Activated CD8-positive, alpha-beta memory T cell treated with anti-CD3 and anti-CD28 coated beads, Interleukin-2, amount 50 U/mL, for 4 hours (primary cell): ENCODE measurements at regions not wholly inside any gene's neighbourhood (a gene's known extent, or its start where the extent isn't known, plus 50 kb on each side); places are given as distances from the start of the nearest gene placed in this dataset.
"Not testable (repeated sequence)": the region's sequence is repeated elsewhere in the genome, so short reads cannot be mapped to it uniquely, and the experiment has no call there.

ENCODE experiments used
- DNase-seq: peaks from one replicate; pipeline ENCODE4 v3.0.0-alpha.2; 2020

DNA sequence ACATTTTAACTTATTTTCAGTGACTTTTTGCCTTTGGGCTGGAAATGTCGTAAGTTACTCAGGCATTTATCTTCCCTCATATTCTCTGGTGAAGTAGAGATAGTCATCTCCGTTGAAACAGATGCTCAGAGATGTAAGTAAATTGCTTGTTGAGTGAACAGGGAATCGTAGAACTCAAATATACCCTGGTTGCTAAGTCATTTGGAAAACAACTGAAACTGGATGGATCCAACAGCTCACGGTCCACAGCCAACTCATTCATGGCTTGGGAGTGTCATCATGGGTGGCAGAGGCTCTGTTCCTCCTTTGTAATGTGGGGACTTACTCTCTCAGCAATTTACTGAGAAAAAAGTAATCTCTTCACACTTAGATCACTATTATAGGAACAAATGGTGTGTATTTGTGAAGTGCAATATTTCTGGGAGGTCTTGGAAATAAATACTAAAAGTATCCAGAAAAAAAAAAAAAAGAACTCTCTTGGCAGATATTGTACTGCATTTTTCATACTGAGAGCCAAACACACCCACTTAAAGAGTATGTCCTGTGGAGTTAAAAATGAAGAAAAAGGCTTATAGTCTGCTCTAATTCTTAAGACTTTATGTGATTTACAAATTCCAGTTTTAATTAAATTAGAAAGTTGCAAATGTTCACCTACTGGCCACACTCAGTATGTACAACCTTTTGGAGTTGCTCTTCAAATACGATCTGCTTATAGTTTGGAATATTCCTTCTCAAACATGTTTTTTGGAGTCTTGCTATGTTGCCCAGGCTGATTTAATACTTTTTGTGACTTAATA, 107.4 kb downstream of the LEPR start:
- DNase-seq = no peak

DNA sequence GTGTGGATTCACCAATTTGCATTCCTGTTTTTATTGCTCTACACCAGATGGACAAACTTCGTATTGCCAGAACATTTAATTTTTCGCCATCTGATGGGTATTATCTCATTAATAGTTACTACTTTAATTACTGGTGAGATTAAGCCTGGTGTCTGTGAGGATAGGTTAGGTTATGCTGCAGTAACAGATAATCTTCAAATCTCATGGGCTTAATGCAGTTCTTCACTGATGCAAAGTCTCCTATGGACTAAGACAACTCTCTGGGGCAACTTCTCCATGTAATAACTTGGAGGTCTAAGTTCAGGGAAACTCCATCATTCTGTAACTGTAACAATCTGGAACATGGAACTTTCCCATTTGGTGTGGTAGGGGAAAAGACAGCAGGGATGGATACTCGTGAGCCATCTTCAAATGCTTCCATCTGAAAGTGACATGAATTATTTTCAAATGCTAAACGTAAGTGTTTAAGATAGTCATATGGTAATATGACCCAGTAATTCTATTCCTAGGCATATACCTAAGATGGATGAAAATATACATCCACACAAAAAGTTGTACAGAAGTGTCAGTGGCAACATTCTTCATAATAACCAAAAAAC, 111.6 kb downstream of the LEPR start:
- DNase-seq = no peak

DNA sequence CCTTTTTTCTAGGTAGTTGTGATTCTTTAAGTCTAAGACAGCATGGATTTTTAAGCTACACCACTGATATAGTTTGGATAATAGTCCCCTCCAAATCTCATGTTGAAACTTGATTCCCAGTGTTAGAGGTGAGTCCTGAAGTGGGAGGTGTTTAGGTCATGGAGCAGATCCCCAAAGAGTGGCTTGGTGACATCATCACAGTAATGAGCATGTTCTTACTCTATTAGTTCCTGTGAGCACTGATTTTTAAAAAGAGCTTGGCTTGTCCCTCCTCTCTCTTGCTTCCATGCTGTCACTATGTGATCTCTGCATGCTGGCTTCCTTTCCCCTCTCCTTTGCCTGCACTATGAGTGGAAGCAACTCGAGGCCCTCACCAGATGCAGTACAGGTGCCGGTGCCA, 115.5 kb downstream of the LEPR start:
- no peak for DNase-seq

DNA sequence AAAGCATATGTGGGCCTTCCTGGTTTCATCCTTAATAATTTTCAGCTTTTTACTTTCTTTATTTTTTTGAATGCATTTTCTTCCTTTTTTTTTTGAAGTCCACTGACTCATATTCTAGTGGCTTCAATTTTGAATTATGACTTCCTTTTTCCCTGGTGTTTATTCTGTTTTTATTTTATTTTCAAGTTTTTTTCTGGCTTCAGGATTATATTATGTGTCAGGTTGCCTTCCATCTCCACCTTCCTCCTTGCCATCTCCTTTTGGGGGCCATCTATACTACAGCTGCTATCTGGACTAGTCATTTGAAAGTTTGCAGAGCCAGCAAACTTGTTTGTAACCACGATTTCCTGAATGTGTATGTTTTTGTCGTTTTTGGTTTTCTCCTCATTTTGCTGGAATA, 117.6 kb downstream of the LEPR start:
- DNase-seq = no peak

DNA sequence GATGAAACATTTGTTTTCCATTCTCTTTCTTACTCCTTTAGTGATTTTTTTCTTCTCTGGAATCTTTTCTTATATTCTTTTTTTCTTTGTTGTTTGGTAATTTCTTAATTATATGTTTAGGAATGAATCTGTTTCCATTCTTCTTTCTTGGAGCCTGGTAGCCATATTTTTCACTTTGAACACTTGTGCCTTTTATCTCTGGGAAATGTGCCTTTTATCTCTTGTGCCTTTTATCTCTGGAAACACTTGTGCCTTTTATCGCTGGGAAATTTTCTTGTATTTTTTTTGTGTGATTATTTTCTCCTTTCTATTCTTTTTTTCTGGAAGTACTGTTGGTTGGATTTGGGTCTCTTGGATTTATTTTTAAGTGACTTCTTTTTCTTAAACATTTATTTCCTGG, 118.2 kb downstream of the LEPR start:
- no peak for DNase-seq

DNA sequence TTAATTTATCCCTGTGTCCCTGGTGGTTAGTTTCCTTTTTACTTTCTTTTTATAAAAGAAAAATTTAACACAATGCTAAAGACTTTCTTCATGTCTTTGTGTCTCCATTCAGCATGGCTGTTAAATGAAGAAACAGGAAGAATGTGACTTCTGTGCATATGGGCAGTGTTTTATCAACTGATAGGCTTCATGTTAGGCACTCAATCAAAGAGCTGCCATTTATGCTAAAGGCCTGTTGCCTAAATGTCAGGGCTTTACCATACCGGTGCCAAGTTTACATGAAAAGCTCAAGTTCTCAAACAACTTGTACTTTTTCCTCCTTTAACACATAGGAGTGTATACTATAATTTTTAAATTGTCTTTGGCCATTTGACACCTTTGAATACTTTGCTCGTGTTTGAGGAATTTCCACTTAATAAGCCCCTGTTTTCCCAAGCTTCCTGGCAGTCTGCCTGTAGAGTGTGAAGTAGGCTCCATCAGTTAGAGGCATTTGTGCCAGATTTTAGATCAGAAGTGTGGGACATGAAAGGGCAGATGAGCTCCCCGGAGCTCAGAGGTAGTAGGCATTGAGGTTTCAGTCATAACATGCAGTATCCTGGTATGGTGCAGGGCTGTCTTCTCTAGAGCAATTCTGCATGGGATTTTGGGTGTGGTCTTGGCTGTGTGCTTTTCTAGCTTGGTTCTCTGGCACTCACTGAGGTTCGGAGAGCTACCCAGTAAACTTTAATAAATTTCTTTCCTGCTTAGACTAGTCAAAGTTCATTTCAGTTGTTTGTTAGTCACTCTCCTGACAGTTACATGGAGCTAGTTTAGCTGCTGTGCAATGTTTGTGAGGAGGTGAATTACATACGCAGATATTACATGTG, 119.0 kb downstream of the LEPR start:
- DNase-seq = no peak

DNA sequence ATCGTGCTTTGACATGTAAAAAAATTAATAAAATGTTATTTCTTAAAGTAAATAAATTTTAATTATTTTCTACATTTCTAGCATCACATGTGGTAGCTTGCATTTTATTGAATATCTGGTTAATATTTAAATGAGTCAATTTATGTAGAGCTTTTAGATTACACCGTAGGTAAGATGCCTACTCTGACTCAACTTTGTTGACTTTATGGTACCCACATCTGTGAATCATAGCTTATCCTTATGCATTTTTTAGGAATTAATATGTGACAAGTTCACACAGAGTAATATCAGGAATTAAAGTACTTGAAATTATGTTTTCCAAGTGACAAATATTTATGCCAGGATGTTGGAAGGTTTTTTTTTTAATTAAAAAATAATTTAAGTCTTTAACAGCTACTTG, 120.7 kb downstream of the LEPR start:
- DNase-seq = no peak

DNA sequence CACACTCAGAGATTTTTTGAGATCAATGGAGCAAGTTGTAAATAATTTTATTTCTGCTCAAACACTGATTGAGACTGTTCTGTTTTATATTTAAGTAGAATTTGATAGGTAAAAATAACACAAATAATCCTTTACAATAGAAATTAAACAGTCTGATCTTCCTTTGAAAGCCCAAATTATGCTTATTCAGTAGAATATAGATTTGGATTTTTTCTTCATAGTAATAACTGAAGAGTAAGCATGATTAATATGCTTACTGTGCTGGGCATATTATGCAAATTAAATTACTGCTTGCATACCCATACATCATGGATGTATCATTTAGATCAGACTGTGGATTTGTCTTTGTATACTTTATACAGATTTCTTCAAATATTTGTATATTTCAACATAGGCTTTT, 121.4 kb downstream of the LEPR start:
- no peak for DNase-seq

DNA sequence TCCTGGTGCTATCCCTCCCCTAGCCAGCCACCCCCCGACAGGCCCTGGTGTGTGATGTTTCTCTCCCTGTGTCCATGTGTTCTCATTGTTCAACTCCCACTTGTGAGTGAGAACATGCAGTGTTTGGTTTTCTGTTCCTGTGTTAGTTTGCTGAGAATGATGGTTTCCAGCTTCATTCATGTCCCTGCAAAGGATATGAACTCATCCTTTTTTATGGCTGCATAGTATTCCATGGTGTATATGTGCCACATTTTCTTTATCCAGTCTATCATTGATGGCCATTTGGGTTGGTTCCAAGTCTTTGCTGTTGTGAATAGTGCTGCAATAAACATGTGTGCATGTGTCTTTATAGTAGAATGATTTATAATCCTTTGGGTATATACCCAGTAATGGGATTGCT, 122.1 kb downstream of the LEPR start:
- not testable (repeated sequence) for DNase-seq

DNA sequence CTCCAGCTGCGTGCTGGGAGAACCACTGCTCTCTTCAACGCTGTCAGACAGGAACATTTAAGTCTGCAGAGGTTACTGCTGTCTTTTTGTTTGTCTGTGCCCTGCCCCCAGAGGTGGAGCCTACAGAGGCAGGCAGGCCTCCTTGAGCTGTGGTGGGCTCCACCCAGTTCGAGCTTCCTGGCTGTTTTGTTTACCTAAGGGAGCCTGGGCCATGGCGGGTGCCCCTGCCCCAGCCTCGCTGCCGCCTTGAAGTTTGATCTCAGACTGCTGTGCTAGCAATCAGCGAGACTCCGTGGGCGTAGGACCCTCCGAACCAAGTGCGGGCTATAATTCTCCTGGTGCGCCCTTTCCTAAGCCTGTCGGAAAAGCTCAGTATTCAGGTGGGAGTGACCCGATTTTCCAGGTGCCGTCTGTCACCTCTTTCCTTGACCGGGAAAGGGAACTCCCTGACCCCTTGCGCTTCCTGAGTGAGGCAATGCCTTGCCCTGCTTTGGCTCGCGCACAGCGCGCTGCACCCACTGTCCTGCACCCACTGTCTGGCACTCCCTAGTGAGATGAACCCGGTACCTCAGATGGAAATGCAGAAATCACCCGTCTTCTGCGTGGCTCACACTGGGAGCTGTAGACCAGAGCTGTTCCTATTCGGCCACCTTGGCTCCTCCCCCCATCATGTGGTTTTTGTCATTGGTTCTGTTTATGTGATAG, 130.0 kb downstream of the LEPR start:
- not testable (repeated sequence) for DNase-seq

DNA sequence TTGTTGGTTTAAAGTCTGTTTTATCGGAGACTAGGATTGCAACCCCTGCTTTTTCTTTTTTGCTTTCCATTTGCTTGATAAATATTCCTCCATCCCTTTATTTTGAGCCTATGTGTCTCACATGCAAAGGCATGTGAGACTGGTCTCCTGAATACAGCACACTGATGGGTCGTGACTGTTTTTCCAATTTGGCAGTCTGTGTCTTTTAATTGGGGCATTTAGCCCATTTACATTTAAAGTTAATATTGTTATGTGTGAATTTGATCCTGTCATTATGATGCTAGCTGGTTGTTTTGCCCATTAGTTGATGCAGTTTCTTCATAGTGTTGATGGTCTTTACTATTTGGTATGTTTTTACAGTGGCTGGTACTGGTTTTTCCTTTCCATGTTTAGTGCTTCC, 132.0 kb downstream of the LEPR start:
- not testable (repeated sequence) for DNase-seq

DNA sequence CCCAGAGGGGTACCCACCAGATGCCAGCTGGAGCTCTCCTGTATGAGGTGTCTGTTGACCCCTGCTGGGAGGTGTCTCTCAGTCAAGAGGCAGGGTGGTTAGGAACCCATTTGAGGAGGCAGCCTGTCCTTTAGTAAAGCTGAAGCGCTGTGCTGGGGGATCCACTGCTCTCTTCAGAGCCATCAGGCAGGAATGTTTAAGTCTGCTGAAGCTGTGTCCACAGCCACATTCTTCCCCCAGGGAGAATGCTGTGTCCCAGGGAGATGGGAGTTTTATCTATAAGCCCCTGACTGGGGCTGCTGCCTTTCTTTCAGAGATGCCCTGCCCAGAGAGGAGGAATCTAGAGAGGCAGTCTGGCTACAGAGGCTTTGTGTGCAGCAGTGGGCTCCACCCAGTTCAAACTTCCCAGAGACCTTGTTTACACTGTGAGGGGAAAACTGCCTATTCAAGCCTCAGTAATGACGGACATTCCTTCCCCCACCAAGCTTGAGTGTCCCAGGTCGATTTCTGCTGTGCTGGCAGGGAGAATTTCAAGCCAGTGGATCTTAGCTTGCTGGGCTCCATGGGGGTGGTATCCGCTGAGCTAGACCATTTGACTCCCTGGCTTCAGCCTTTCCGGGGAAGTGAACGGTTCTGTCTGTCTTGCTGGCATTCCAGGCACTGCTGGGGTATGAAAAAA, 133.8 kb downstream of the LEPR start:
- DNase-seq = not testable (repeated sequence)

DNA sequence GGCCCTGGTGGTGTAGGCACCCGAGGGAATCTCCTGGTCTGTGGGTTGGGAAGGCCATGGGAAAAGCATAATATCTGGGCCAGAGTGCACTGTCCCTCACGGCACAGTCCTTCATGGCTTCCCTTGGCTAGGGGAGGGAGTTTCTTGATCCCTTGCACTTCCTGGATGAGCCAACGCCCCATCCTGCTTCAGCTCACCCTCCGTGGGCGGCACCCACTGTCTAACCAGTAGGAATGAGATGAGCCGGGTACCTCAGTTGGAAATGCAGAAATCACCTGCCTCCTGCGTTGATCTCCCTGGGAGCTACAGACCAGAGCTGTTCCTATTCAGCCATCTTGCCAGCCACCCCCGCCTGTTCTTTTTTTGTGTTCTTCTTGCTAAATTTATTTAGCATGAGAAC, 134.4 kb downstream of the LEPR start:
- DNase-seq = no peak

DNA sequence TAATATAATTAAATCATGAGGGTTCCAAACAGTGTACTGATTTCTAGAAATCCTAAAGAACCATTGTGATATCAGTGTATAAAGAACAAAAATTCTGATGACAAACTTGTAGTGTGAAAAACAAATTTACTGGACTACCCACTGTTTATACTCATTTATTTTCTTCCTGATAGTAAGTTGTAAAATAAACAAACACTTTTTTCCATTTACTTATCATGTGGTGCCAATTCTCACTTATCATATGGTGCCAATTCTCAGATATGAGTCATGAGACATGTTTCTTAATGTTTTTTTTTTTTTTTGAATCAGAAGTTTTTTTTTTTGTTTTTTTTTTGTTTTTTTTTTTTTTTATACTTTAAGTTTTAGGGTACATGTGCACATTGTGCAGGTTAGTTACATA, 137.7 kb downstream of the LEPR start:
- DNase-seq = no peak

DNA sequence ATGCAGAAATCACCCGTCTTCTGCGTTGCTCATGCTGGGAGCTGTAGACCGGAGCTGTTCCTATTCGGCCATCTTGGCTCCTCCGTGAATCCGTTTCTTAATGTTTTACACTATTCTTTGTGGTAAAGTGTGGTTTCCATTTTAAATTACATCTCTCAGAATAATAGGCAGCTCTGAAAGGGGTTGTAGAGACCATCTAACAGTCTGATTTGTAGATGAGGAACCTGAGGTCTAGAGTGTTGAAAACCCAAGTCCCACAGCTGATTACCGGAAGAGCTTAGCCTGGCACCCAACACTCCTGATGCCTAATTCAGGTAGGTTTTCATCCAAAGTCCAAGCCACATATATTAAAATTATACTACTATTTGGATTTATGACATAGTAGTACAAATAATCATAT, 144.0 kb downstream of the LEPR start:
- DNase-seq = no peak

DNA sequence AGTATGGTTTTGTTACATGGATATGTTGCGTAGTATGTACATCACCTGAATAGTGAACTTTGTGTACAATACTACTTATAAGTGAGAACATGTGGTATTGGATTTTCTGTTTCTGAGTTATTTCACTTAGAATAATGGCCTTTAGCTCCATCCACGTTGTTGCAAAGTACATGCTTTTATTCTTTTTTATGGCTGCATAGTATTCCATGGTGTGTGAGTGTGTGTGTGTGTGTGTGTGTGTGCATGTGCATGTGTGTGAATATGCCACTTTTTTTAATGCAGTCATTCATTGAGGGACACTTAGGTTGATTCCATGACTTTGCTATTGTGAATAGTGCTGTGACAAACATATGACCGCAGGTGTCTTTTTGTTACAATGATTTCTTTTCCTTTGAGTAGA, 147.8 kb downstream of the LEPR start:
- DNase-seq = no peak

DNA sequence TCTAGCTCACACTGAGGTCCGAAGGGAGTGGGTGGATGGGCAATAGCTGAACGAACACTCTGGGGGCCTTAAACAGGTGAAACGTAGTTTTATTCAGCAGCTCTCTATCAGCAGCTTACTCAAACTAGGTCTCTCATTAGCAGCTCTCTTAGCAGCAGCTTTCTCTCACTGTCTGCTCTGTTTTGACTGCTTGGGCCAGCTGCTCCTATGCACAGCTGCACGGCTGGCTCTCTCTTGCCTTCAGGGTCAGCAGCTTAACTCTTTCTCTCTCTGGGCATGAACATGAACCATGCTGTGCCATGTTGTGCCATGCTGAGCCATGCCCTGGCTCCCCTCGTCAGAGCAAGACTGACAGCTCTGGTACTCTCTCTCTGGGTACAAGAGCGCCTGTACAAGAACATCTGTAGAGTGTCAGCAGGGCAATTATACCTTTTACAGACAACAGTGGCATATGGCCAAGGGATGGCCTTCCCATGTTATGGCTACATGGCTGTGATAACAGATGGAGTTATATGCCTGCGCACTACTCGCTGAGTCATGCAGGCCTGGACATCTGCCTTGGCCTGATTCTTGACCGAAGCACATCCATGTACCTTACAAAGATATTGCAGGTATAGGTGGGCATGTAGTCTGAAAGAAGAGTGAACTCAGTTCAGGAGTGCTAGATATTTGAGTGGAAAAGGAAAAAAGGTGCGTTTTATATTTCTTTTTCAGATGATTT, 152.4 kb downstream of the LEPR start:
- no peak for DNase-seq

DNA sequence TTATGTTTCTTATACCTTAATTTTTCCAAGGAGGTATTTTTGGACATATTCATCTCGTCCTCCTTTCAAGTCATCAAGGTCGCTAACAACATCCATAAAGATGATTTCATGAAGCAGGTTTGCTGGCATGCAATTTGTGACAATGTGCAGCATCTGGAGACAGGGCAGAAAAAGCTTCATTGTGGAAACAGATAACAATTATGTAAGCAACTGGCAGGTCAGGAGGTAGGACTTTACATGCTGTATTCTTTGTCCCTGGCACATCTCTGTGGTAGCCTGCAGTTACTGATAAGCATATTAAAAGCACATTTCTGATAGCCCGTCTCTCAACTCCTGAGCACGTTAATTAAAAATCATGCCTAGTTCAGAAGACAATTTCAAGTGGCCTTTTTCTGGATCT, 156.8 kb downstream of the LEPR start:
- DNase-seq = no peak

DNA sequence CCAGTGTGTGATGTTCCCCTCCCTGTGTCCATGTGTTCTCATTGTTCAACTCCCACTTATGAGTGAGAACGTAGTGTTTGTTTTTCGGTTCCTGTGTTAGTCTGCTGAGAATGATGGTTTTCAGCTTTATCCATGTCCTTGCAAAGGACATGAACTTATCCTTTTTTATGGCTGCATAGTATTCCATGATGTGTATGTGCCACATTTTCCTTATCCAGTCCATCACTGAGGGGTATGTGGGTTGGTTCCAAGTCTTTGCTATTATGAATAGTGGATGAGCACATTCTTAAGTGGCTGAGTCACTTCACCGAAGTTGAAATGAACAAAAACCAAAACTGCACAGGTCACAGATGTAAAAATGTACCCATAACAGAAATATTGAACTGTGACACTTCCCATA, 157.5 kb downstream of the LEPR start:
- DNase-seq = not testable (repeated sequence)

DNA sequence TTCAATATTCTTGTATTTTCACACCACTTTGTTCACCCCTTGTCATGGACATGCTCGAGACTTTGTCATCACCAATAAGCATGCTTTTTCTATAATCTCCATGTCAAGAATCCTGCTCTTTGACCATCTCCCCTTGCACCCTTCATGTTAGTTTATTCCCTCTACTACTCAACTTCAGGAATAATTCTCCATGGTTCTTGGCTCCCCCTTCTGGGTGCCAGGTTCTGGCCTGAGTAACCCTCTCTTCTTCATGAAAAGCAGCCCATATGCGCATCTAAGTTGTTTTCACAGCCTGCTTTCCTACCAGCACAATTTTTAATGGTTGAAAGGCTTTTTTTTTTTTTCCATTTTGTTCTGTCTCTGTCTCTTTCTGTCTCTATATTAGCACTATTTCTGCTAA, 160.7 kb downstream of the LEPR start:
- DNase-seq = no peak

DNA sequence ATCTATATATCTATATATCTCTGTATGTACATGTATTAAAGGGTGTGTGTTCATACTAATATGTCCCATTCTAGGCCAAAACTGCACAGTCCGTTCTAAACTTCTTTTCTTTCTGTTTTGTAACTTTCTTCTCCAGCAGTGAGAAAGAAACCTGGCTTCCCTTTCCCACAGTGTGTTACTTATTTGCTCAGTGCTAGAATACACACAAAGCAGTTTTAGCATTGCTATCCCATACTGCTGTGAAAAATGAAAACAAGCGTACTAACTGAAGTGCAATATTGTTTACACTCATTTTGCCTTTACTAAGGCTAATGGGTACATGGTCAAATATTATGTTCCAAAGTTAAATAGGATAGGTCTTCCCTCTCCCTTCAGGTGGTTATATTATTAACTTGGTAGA, 163.9 kb downstream of the LEPR start:
- no peak for DNase-seq

DNA sequence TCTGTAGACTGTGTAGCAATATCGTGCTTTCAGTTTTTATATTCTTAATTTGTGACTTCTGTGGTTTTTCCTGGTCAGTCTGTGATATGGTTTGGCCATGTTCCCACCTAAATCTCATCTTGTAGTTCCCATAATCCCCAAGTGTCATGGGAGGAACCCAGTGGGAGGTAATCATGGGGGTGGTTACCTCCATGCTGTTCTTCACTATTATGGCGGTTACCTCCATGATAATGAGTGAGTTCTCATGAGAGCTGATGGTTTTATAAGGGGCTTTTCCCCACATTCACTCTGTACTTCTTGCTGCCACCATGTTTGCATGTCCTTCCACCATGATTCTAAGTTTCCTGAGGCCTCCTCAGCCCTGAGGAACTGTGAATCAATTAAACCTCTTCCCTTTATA, 169.8 kb downstream of the LEPR start:
- DNase-seq = no peak
